WTC11 (cell line): ENCODE measurements at regions not wholly inside any gene's neighbourhood (a gene's known extent, or its start where the extent isn't known, plus 50 kb on each side); places are given as distances from the start of the nearest gene placed in this dataset.

ENCODE experiments used
- ATAC-seq: fragments of 200-7000 bp; cut with Tn5 transposase; 2 replicates; pipeline ENCODE4 v1.10.0; 2021; ENCODE audit warnings: mild to moderate bottlenecking, moderate library complexity
- CTCF ChIA-PET: fragments of 300-600 bp; sonication (Branson Sonifier 250); formaldehyde crosslinking; loops from one replicate; lab custom pipeline; 2021; ENCODE audit warnings: antibody characterized with exemption; lab: Charles Lee
- POLR2A ChIA-PET: fragments of 350-600 bp; sonication (Branson Sonifier 250); formaldehyde crosslinking; loops from one replicate; lab custom pipeline; 2021; ENCODE audit warnings: antibody characterized with exemption; lab: Charles Lee
- DNase-seq: peaks from one replicate; pipeline ENCODE4 v3.0.0; 2021; ENCODE audit warnings: low spot score
- H3K27ac Mint-ChIP-seq: 2 replicates; pipeline ENCODE4 v1.8.0; 2021; ENCODE audit warnings: mixed read lengths
- H3K27me3 Mint-ChIP-seq: 2 replicates; pipeline ENCODE4 v1.8.0; 2021; ENCODE audit warnings: low read depth, mild to moderate bottlenecking, moderate library complexity, mixed read lengths
- H3K36me3 Mint-ChIP-seq: 2 replicates; pipeline ENCODE4 v1.8.0; 2021; ENCODE audit warnings: mixed read lengths
- H3K4me1 Mint-ChIP-seq: 2 replicates; pipeline ENCODE4 v1.8.0; 2022; ENCODE audit warnings: mixed read lengths
- H3K4me3 Mint-ChIP-seq: 2 replicates; pipeline ENCODE4 v1.8.0; 2021; ENCODE audit warnings: mild to moderate bottlenecking, moderate library complexity, mixed read lengths
- H3K9me3 Mint-ChIP-seq: 2 replicates; pipeline ENCODE4 v1.8.0; 2021; ENCODE audit warnings: mixed read lengths
- ATF3 ChIP-seq: sonication (generic); formaldehyde crosslinking; conservative IDR thresholded peaks from 2 replicates; pipeline ENCODE4 v1.8.1; 2022; ENCODE audit warnings: mild to moderate bottlenecking, missing genetic modification reagents
- CREB1 ChIP-seq: sonication (generic); formaldehyde crosslinking; IDR thresholded peaks from 2 replicates; pipeline ENCODE4 v1.8.0; 2023; ENCODE audit warnings: mild to moderate bottlenecking, missing genetic modification reagents
- CREM ChIP-seq: sonication (generic); formaldehyde crosslinking; IDR thresholded peaks from 2 replicates; pipeline ENCODE4 v1.8.1; 2022; ENCODE audit warnings: mild to moderate bottlenecking, missing genetic modification reagents, moderate library complexity
- CTCF ChIP-seq: fragments of 200-600 bp; IDR thresholded peaks from 2 replicates; pipeline ENCODE4 v1.8.0; 2022; ENCODE audit warnings: antibody characterized with exemption
- E2F4 ChIP-seq: sonication (generic); formaldehyde crosslinking; IDR thresholded peaks from 2 replicates; pipeline ENCODE4 v1.8.1; 2022; ENCODE audit warnings: low read depth, mild to moderate bottlenecking, moderate library complexity, missing genetic modification reagents, borderline replicate concordance
- ELF4 ChIP-seq: sonication (generic); formaldehyde crosslinking; IDR thresholded peaks from 2 replicates; pipeline ENCODE4 v1.8.1; 2022; ENCODE audit warnings: low read depth, mild to moderate bottlenecking, moderate library complexity, missing genetic modification reagents
- EMX1 ChIP-seq: fragments of 250-450 bp; sonication (Bioruptor Pico); IDR thresholded peaks from 2 replicates; pipeline ENCODE4 v1.8.0; 2021; ENCODE audit warnings: mild to moderate bottlenecking
- FOXK1 ChIP-seq: sonication (generic); formaldehyde crosslinking; IDR thresholded peaks from 2 replicates; pipeline ENCODE4 v1.8.0; 2022; ENCODE audit warnings: mild to moderate bottlenecking, moderate library complexity, missing genetic modification reagents
- FOXP1 ChIP-seq: sonication (generic); formaldehyde crosslinking; IDR thresholded peaks from 2 replicates; pipeline ENCODE4 v1.8.0; 2022; ENCODE audit warnings: missing genetic modification reagents, mild to moderate bottlenecking, moderate library complexity, borderline replicate concordance
- JAZF1 ChIP-seq: fragments of 250-450 bp; sonication (Bioruptor Pico); IDR thresholded peaks from 2 replicates; pipeline ENCODE4 v1.9.0; 2021; ENCODE audit warnings: moderate library complexity, mild to moderate bottlenecking, inconsistent platforms
- MAX ChIP-seq: sonication (generic); formaldehyde crosslinking; IDR thresholded peaks from 2 replicates; pipeline ENCODE4 v1.8.0; 2022; ENCODE audit warnings: mild to moderate bottlenecking, missing genetic modification reagents
- MLX ChIP-seq: sonication (generic); formaldehyde crosslinking; IDR thresholded peaks from 2 replicates; pipeline ENCODE4 v1.8.1; 2023; ENCODE audit warnings: mild to moderate bottlenecking, missing genetic modification reagents, moderate library complexity
- NFYB ChIP-seq: sonication (generic); formaldehyde crosslinking; conservative IDR thresholded peaks from 2 replicates; pipeline ENCODE4 v1.8.0; 2022; ENCODE audit warnings: low read depth, missing genetic modification reagents
- NR3C1 ChIP-seq: sonication (generic); formaldehyde crosslinking; conservative IDR thresholded peaks from 2 replicates; pipeline ENCODE4 v1.8.1; 2023; ENCODE audit warnings: low read depth, mild to moderate bottlenecking, missing genetic modification reagents
- TP53 ChIP-seq: sonication (generic); formaldehyde crosslinking; IDR thresholded peaks from 2 replicates; pipeline ENCODE4 v1.8.1; 2023; ENCODE audit warnings: mild to moderate bottlenecking, missing genetic modification reagents
- ZNF121 ChIP-seq: sonication (generic); formaldehyde crosslinking; IDR thresholded peaks from 2 replicates; pipeline ENCODE4 v1.8.0; 2023; ENCODE audit warnings: missing genetic modification reagents
- ZNF232 ChIP-seq: sonication (generic); formaldehyde crosslinking; IDR thresholded peaks from 2 replicates; pipeline ENCODE4 v1.8.0; 2022; ENCODE audit warnings: mild to moderate bottlenecking, missing genetic modification reagents
- ZNF263 ChIP-seq: sonication (generic); formaldehyde crosslinking; IDR thresholded peaks from 2 replicates; pipeline ENCODE4 v1.8.1; 2022; ENCODE audit warnings: low read depth, mild to moderate bottlenecking, moderate library complexity, missing genetic modification reagents
- ZNF396 ChIP-seq: fragments of 250-450 bp; sonication (Bioruptor Pico); IDR thresholded peaks from 2 replicates; pipeline ENCODE4 v1.8.0; 2021; ENCODE audit warnings: mild to moderate bottlenecking, moderate library complexity, borderline replicate concordance
- ZNF416 ChIP-seq: fragments of 250-450 bp; sonication (Bioruptor Pico); IDR thresholded peaks from 2 replicates; pipeline ENCODE4 v1.9.0; 2021; ENCODE audit warnings: mild to moderate bottlenecking, inconsistent platforms
- ZNF671 ChIP-seq: fragments of 250-450 bp; sonication (Bioruptor Pico); IDR thresholded peaks from 2 replicates; pipeline ENCODE4 v1.8.0; 2021; ENCODE audit warnings: mild to moderate bottlenecking
- ZSCAN18 ChIP-seq: fragments of 250-450 bp; sonication (Bioruptor Pico); IDR thresholded peaks from 2 replicates; pipeline ENCODE4 v2.1.2; 2022; ENCODE audit warnings: mild to moderate bottlenecking, moderate library complexity

GRCh38 chr4:18291256-18291655 lies 269.7 kb upstream of the LCORL start:
- no peak overlapping the region for H3K4me3 Mint-ChIP-seq
- DNase-seq (no peak), ATAC-seq (peak; percentile 55; the same call in 1 of the 2 replicates)
- H3K9me3 Mint-ChIP-seq = no peaks in the 10 kb centered on the region; the same call in 1 of the 2 replicates
- H3K4me1 Mint-ChIP-seq = peaks cover 5% of the 10 kb centered on the region; the same call in 1 of the 2 replicates
- ChIA-PET POLR2A (no interaction called here), CTCF (interaction anchor here (0.6 kb wide), 1 partner anchor 1534 kb away, joined by 3 read pairs; no protein-coding TSS in a partner anchor)
- H3K27me3 Mint-ChIP-seq = no peaks in the 10 kb centered on the region
- no peak overlapping the region for H3K27ac Mint-ChIP-seq
- H3K36me3 Mint-ChIP-seq = no peaks in the 10 kb centered on the region
- no peak for TF ChIP-seq ZNF263 (CRISPR knock-in tag)
- TF ChIP-seq ELF4 = no peak
- TF ChIP-seq CREM (CRISPR knock-in tag) = no peak
- TF ChIP-seq ZSCAN18 = no peak
- no peak for TF ChIP-seq NR3C1 (CRISPR knock-in tag)
- TF ChIP-seq ATF3 (CRISPR knock-in tag) = no peak
- no peak for TF ChIP-seq E2F4 (CRISPR knock-in tag)
- no peak for TF ChIP-seq NFYB (CRISPR knock-in tag)
- TF ChIP-seq TP53 (CRISPR knock-in tag) = no peak
- TF ChIP-seq FOXP1 (CRISPR knock-in tag) = no peak
- no peak for TF ChIP-seq ZNF671 (CRISPR knock-in tag)
- TF ChIP-seq JAZF1 (CRISPR knock-in tag) = no peak

GRCh38 chr4:18285357-18285756 lies 263.8 kb upstream of the LCORL start:
- TF ChIP-seq MAX (CRISPR knock-in tag) (no peak), MLX (no peak), ZNF121 (CRISPR knock-in tag) (no peak), CREB1 (no peak), FOXK1 (CRISPR knock-in tag) (no peak), ZNF416 (CRISPR knock-in tag) (no peak), ZNF232 (no peak), EMX1 (CRISPR knock-in tag) (no peak), ZNF671 (CRISPR knock-in tag) (no peak), CTCF (no peak), ZNF396 (CRISPR knock-in tag) (no peak)
- TF ChIP-seq, all 79 proteins: peak for 0
- POLR2A ChIA-PET = no interaction called here
- Mint-ChIP-seq H3K27me3 (no peaks in the 10 kb centered on the region), H3K4me3 (no peak overlapping the region), H3K36me3 (no peaks in the 10 kb centered on the region), H3K4me1 (no peaks in the 10 kb centered on the region), H3K9me3 (peaks cover 20% of the 10 kb centered on the region), H3K27ac (no peak overlapping the region)
- DNase-seq (no peak), ATAC-seq (no peak)
- CTCF ChIA-PET = no interaction called here
